Thyroid gland (tissue), 4 donors: ENCODE measurements at regions not wholly inside any gene's neighbourhood (a gene's known extent, or its start where the extent isn't known, plus 50 kb on each side); places are given as distances from the start of the nearest gene placed in this dataset.

Experiments used
- DNase-seq, 2 donors: peaks; one replicate each; pipeline ENCODE4 v3.0.0-alpha.2; 2019
- H3K27ac ChIP-seq, 3 donors: fragments of 200-600 bp; sonication (generic); 1 replicate in 2 of 3; 2 replicates in 1 of 3; pipeline ENCODE4 v1.5.1; 2016 to 2019; ENCODE audit warnings: mild to moderate bottlenecking in 1 of 3, moderate library complexity in 1 of 3
- H3K27me3 ChIP-seq: fragments of 200-600 bp; sonication (generic); one replicate; pipeline ENCODE4 v1.5.1; 2019
- H3K36me3 ChIP-seq, 2 donors: fragments of 200-600 bp; sonication (generic); one replicate each; pipeline ENCODE4 v1.5.1; 2016 to 2019
- H3K4me1 ChIP-seq, 2 donors: fragments of 200-600 bp; sonication (generic); one replicate each; pipeline ENCODE4 v1.5.1; 2017 to 2019
- H3K4me3 ChIP-seq, 3 donors: fragments of 200-600 bp; sonication (generic); replicated peaks in 1 of 3; 1 replicate in 2 of 3; 2 replicates in 1 of 3; pipeline ENCODE4 v1.5.1; 2016; ENCODE audit warnings: mild to moderate bottlenecking in 1 of 3
- H3K9me3 ChIP-seq: fragments of 200-600 bp; sonication (generic); one replicate; pipeline ENCODE4 v1.5.1; 2017
- CTCF ChIP-seq, 6 experiments: fragments of 200-600 bp in 3 of 6; fragments of 450-650 bp in 3 of 6; sonication (generic) in 3 of 6; IDR thresholded peaks; one replicate each; pipeline ENCODE4 v1.5.1; 2016 to 2019; ENCODE audit warnings: antibody characterized with exemption in 6 of 6, mild to moderate bottlenecking in 2 of 6, inconsistent platforms in 1 of 6, moderate library complexity in 1 of 6
- POLR2A ChIP-seq, 2 donors: fragments of 450-650 bp; IDR thresholded peaks; one replicate each; pipeline ENCODE4 v1.6.1; 2017; ENCODE audit warnings: antibody characterized with exemption in 2 of 2, mild to moderate bottlenecking in 2 of 2, moderate library complexity in 1 of 2
- WGBS, 2 donors: methylation state at CpG; one replicate each; pipeline ENCODE4 v1.1.5; 2017; 5-methylcytosine and 5-hydroxymethylcytosine counted together
- intact Hi-C: fragments of 100-400 bp; cut with DNase I; formaldehyde crosslinking; loops from one replicate; pipeline ENCODE4 v1.15.1; 2023

GRCh38 chr5:63323926-63324325 is 638.3 kb downstream of the HTR1A start:
- intact Hi-C loops = no loop called here
- no peak overlapping the region for H3K27ac ChIP-seq
- H3K4me1 ChIP-seq = no peaks in the 10 kb centered on the region
- DNase-seq = no peak
- no peak overlapping the region for H3K4me3 ChIP-seq
- no peaks in the 10 kb centered on the region for H3K9me3 ChIP-seq
- WGBS, 2 donors = 54 to 59% methylated on average over 1 of the region's 1 CpG
- no peaks in the 10 kb centered on the region for H3K27me3 ChIP-seq
- no peaks in the 10 kb centered on the region for H3K36me3 ChIP-seq
- TF ChIP-seq POLR2A (IDR thresholded peaks at IDR 0.05) = no peak
- TF ChIP-seq CTCF (IDR thresholded peaks at IDR 0.05) = no peak

- Histone ChIP-seq H3K27me3 (no peaks in the 10 kb centered on the region), H3K4me3 (no peak overlapping the region), H3K36me3 (no peaks in the 10 kb centered on the region), H3K27ac (no peak overlapping the region), H3K4me1 (no peaks in the 10 kb centered on the region), H3K9me3 (peaks cover 3% of the 10 kb centered on the region)
- 80 to 86% methylated on average over 6 of the region's 6 CpGs for WGBS, 2 donors
- TF ChIP-seq CTCF (IDR thresholded peaks at IDR 0.05) (no peak), POLR2A (IDR thresholded peaks at IDR 0.05) (no peak)
- DNase-seq = no peak
- intact Hi-C loops = no loop called here
These were observed 647.7 kb downstream of the HTR1A start for GRCh38 chr5:63314551-63314950.

- DNase-seq = no peak
- Histone ChIP-seq H3K4me3 (no peak overlapping the region), H3K27me3 (no peaks in the 10 kb centered on the region), H3K27ac (no peak overlapping the region), H3K36me3 (no peaks in the 10 kb centered on the region), H3K4me1 (no peaks in the 10 kb centered on the region), H3K9me3 (no peaks in the 10 kb centered on the region)
- 87 to 90% methylated on average over 1 of the region's 1 CpG for WGBS, 2 donors
- intact Hi-C loops = no loop called here
- no peak for TF ChIP-seq CTCF (IDR thresholded peaks at IDR 0.05)
- TF ChIP-seq POLR2A (IDR thresholded peaks at IDR 0.05) = no peak
These were observed 651.6 kb downstream of the HTR1A start for GRCh38 chr5:63310644-63311043.

GRCh38 chr5:63306909-63307308 is 655.3 kb downstream of the HTR1A start:
- Histone ChIP-seq H3K4me3 (no peak overlapping the region), H3K27ac (no peak overlapping the region), H3K9me3 (no peaks in the 10 kb centered on the region), H3K27me3 (no peaks in the 10 kb centered on the region), H3K4me1 (no peaks in the 10 kb centered on the region), H3K36me3 (no peaks in the 10 kb centered on the region)
- no peak for DNase-seq
- 95 to 98% methylated on average over 1 of the region's 1 CpG for WGBS, 2 donors
- no peak for TF ChIP-seq POLR2A (IDR thresholded peaks at IDR 0.05)
- intact Hi-C loops = no loop called here

- H3K4me1 ChIP-seq = no peaks in the 10 kb centered on the region
- intact Hi-C loops = no loop called here
- DNase-seq = no peak
- no peak for TF ChIP-seq POLR2A (IDR thresholded peaks at IDR 0.05)
- TF ChIP-seq CTCF (IDR thresholded peaks at IDR 0.05) = no peak
- no peak overlapping the region for H3K4me3 ChIP-seq
- H3K27ac ChIP-seq = no peak overlapping the region
- WGBS, 2 donors = 80 to 84% methylated on average over 1 of the region's 1 CpG
- H3K9me3 ChIP-seq = no peaks in the 10 kb centered on the region
- no peaks in the 10 kb centered on the region for H3K27me3 ChIP-seq
- H3K36me3 ChIP-seq = no peaks in the 10 kb centered on the region
These were observed 668.9 kb downstream of the HTR1A start for GRCh38 chr5:63293317-63293716.

GRCh38 chr5:63286724-63287123 is 675.5 kb downstream of the HTR1A start:
- Histone ChIP-seq H3K4me1 (no peaks in the 10 kb centered on the region), H3K27me3 (no peaks in the 10 kb centered on the region), H3K4me3 (no peak overlapping the region), H3K27ac (no peak overlapping the region), H3K36me3 (no peaks in the 10 kb centered on the region), H3K9me3 (no peaks in the 10 kb centered on the region)
- no peak for DNase-seq
- TF ChIP-seq CTCF (IDR thresholded peaks at IDR 0.05) (no peak), POLR2A (IDR thresholded peaks at IDR 0.05) (no peak)
- intact Hi-C loops = no loop called here
- WGBS, 2 donors = 83 to 85% methylated on average over 4 of the region's 4 CpGs
